GM19043 (cell line): ENCODE measurements at regions not wholly inside any gene's neighbourhood (a gene's known extent, or its start where the extent isn't known, plus 50 kb on each side); places are given as distances from the start of the nearest gene placed in this dataset.
A peak's percentile ranks its signal among the peaks of the same experiment; 100 is the strongest.

ENCODE experiments used
- ATAC-seq: cut with Tn5 transposase; IDR thresholded peaks from one replicate; pipeline ENCODE4 v1.9.1; 2021; ENCODE audit warnings: low read depth; ENCODE audit not compliant: unreplicated experiment

- ATAC-seq: no peak
Measured at GRCh38 chr5:17428176-17428800, 69.7 kb upstream of the TAF11L2 start.

GRCh38 chr5:17429353-17429752 is 68.7 kb upstream of the TAF11L2 start:
- no peak for ATAC-seq

GRCh38 chr5:17430241-17430640 is 67.8 kb upstream of the TAF11L2 start:
- ATAC-seq: no peak

GRCh38 chr5:17431272-17432050 is 66.6 kb upstream of the TAF11L2 start:
- no peak for ATAC-seq

- no peak for ATAC-seq
Measured at GRCh38 chr5:17432569-17432968, 65.5 kb upstream of the TAF11L2 start.

- no peak for ATAC-seq
Measured at GRCh38 chr5:17433406-17433805, 64.6 kb upstream of the TAF11L2 start.

GRCh38 chr5:17434982-17435381 is 63.0 kb upstream of the TAF11L2 start:
- ATAC-seq: peak; percentile 41

GRCh38 chr5:17436350-17436749 is 61.7 kb upstream of the TAF11L2 start:
- ATAC-seq: peak; percentile 37

GRCh38 chr5:17436761-17437221 is 61.2 kb upstream of the TAF11L2 start:
- peak; percentile 78 for ATAC-seq

- ATAC-seq: no peak
Measured at GRCh38 chr5:17438027-17438426, 60.0 kb upstream of the TAF11L2 start.

- ATAC-seq: no peak
Measured at GRCh38 chr5:17439956-17440355, 58.1 kb upstream of the TAF11L2 start.

- ATAC-seq: no peak
Measured at GRCh38 chr5:17440766-17441165, 57.3 kb upstream of the TAF11L2 start.

GRCh38 chr5:17441351-17441750 is 56.7 kb upstream of the TAF11L2 start:
- ATAC-seq: no peak

- no peak for ATAC-seq
Measured at GRCh38 chr5:17443333-17444130, 54.5 kb upstream of the TAF11L2 start.

GRCh38 chr5:17444496-17444895 is 53.5 kb upstream of the TAF11L2 start:
- ATAC-seq: no peak

GRCh38 chr5:17445185-17445584 is 52.8 kb upstream of the TAF11L2 start:
- no peak for ATAC-seq
